ENCODE measurements at regions not wholly inside any gene's neighbourhood (a gene's known extent, or its start where the extent isn't known, plus 50 kb on each side); places are given as distances from the start of the nearest gene placed in this dataset.

GRCh38 chr11:79739591-79739990 lies 298.8 kb upstream of the TENM4 start:
- no peaks in the 10 kb centered on the region for H3K79me2 ChIP-seq (ENCODE audit: insufficient read depth, low read length)
- H3K36me3 Mint-ChIP-seq (ENCODE audit: insufficient read depth in 1 of 3, low read depth in 3 of 3), result no peaks in the 10 kb centered on the region
- H2BK12ac ChIP-seq (ENCODE audit: insufficient read length, low read depth, low read length), result no peak overlapping the region
- H3K4ac ChIP-seq (ENCODE audit: low read depth, low read length), result no peak overlapping the region
- no peak overlapping the region for H4K5ac ChIP-seq (ENCODE audit: insufficient read length, low read depth, low read length)
- H3K27ac Mint-ChIP-seq, result no peak overlapping the region
- H2AFZ ChIP-seq (ENCODE audit: low read length), result no peak overlapping the region
- no peak overlapping the region for H4K91ac ChIP-seq (ENCODE audit: insufficient read length, low read depth, low read length)
- no peaks in the 10 kb centered on the region for H3K4me1 ChIP-seq (ENCODE audit: insufficient read depth, low read length)
- H3K4me3 Mint-ChIP-seq, result no peak overlapping the region
- no peaks in the 10 kb centered on the region for H3K9me3 Mint-ChIP-seq
- no peak for DNase-seq
- H2BK15ac ChIP-seq (ENCODE audit: low read depth, low read length), result no peak overlapping the region
- H3K23ac ChIP-seq (ENCODE audit: insufficient read length, low read depth, low read length), result no peak overlapping the region
- no peak overlapping the region for H2AK5ac ChIP-seq (ENCODE audit: insufficient read length, low read length)
- no peak overlapping the region for H2BK5ac ChIP-seq (ENCODE audit: insufficient read length, low read length)
- no peak overlapping the region for H3K56ac ChIP-seq (ENCODE audit: insufficient read length, low read depth, low read length)
- no peak overlapping the region for H3K27ac ChIP-seq (ENCODE audit: insufficient read length, low read depth, low read length)
- TF ChIP-seq CTCF (conservative IDR thresholded peaks at IDR 0.05), result no peak
- H3K9ac ChIP-seq (ENCODE audit: extremely low read depth, insufficient read length, low read length), result no peak overlapping the region
- H3K23me2 ChIP-seq (ENCODE audit: insufficient read length, low read depth, low read length, poor library complexity, severe bottlenecking), result no peaks in the 10 kb centered on the region
- H3K18ac ChIP-seq (ENCODE audit: insufficient read length, low read depth, low read length), result no peak overlapping the region
- H3K27me3 Mint-ChIP-seq (ENCODE audit: low read depth), result peaks cover 4% of the 10 kb centered on the region
- H3K9me3 ChIP-seq (ENCODE audit: control insufficient read depth, low read depth, low read length), result no peaks in the 10 kb centered on the region
- H4K8ac ChIP-seq (replicated peaks; ENCODE audit: insufficient read length, low read depth, low read length), result no peak overlapping the region
- no peaks in the 10 kb centered on the region for H3K4me1 Mint-ChIP-seq
- H3K79me1 ChIP-seq (ENCODE audit: insufficient read depth, low read depth, low read length, poor library complexity, severe bottlenecking), result no peaks in the 10 kb centered on the region
- no CpG with 5 or more reads among the region's 5 CpGs for WGBS (ENCODE audit: extremely low coverage, insufficient read length, low lambda C conversion rate)
- H3T11ph ChIP-seq (ENCODE audit: low read length), result no peak overlapping the region
- H3K14ac ChIP-seq (ENCODE audit: insufficient read depth, low read length), result no peak overlapping the region
- no peak overlapping the region for H3K4me2 ChIP-seq (ENCODE audit: insufficient read depth, insufficient read length, low read length)
- no peak overlapping the region for H2BK120ac ChIP-seq (ENCODE audit: low read depth, low read length, poor library complexity, severe bottlenecking)
- H4K20me1 ChIP-seq (ENCODE audit: control insufficient read depth, insufficient read depth, insufficient read length), result no peaks in the 10 kb centered on the region
- no peak overlapping the region for H2BK20ac ChIP-seq (ENCODE audit: low read depth, low read length, poor library complexity, severe bottlenecking)
- no peaks in the 10 kb centered on the region for H3K27me3 ChIP-seq (ENCODE audit: insufficient read depth, low read length)

Measured in H9 (cell line).